K562 (cell line): ENCODE measurements at regions not wholly inside any gene's neighbourhood (a gene's known extent, or its start where the extent isn't known, plus 50 kb on each side); places are given as distances from the start of the nearest gene placed in this dataset.

Experiments
- ATAC-seq: fragments of 200-7000 bp; cut with Tn5 transposase; 3 replicates; pipeline ENCODE4 v1.9.1; 2020; ENCODE audit warnings: moderate library complexity
- BruUV-seq: library from RNA; stranded (reverse); fragments of 400-500 nt; replicated peaks from 2 replicates; lab custom pipeline; 2021; lab: Mats Ljungman, UMichigan
- CTCF ChIA-PET: fragments of 300-600 bp; formaldehyde crosslinking; extraction: SDS; loops from one replicate; lab custom pipeline; 2021; ENCODE audit warnings: low intra/inter-chr PET ratio; lab: Yijun Ruan, JAX
- POLR2A ChIA-PET: fragments of 300-600, 350-650 bp; sonication (Branson Sonifier 250); formaldehyde crosslinking; extraction: SDS; loops from one replicate; lab custom pipeline; 2021; ENCODE audit warnings: antibody characterized with exemption, inconsistent platforms; lab: Yijun Ruan, JAX
- DNase-seq, 4 experiments: peaks; one replicate each; pipeline versions ENCODE4 v3.0.0 to v3.0.0-alpha.2; 2011 to 2018; ENCODE audit warnings: low spot score in 3 of 4, mixed read lengths in 3 of 4; ENCODE audit errors: extremely low read depth in 1 of 4
- FAIRE-seq: peaks from 2 replicates; lab custom pipeline; 2011; peaks lifted over from hg19 to GRCh38; lab: Jason Lieb, UNC
- H2AFZ ChIP-seq: 2 replicates; pipeline ENCODE4 v1.6.0; 2011; ENCODE audit warnings: low read depth, low read length, control low read depth, inconsistent platforms
- H3K27ac ChIP-seq: fragments of 200-600 bp; 3 replicates; pipeline ENCODE4 v1.8.0; 2011; ENCODE audit warnings: low read depth, mild to moderate bottlenecking, control low read depth, inconsistent platforms, low read length, moderate library complexity, mixed read lengths; ENCODE audit errors: extremely low read depth
- H3K27me3 ChIP-seq, 2 experiments: fragments of 300-600 bp in 1 of 2; 2 replicates in 1 of 2; 3 replicates in 1 of 2; pipeline versions ENCODE4 v1.6.0 to v1.8.0; 2011; ENCODE audit warnings: inconsistent platforms in 2 of 2, low read length in 2 of 2, mild to moderate bottlenecking in 1 of 2, mixed read lengths in 1 of 2, moderate library complexity in 1 of 2; ENCODE audit not compliant: control insufficient read depth in 2 of 2, insufficient read depth in 2 of 2
- H3K36me3 ChIP-seq: fragments of 300-600 bp; 3 replicates; pipeline ENCODE4 v1.8.0; 2011; ENCODE audit warnings: mild to moderate bottlenecking, low read length, inconsistent platforms; ENCODE audit not compliant: control insufficient read depth, insufficient read depth
- H3K4me1 ChIP-seq, 2 experiments: fragments of 200-600 bp in 1 of 2; replicated peaks in 1 of 2; 2 replicates in 1 of 2; 3 replicates in 1 of 2; pipeline versions ENCODE4 v1.5.1 to v1.8.0; 2011; ENCODE audit warnings: inconsistent platforms in 2 of 2, low read length in 2 of 2, mild to moderate bottlenecking in 1 of 2, mixed read lengths in 1 of 2, moderate library complexity in 1 of 2; ENCODE audit not compliant: control insufficient read depth in 2 of 2, insufficient read depth in 2 of 2
- H3K4me2 ChIP-seq: 2 replicates; pipeline ENCODE4 v1.6.1; 2011; ENCODE audit warnings: low read length, control low read depth, inconsistent platforms, mixed read lengths; ENCODE audit not compliant: insufficient read depth
- H3K4me3 ChIP-seq: fragments of 200-600 bp; sonication (generic), shearing (Covaris generic); 2 replicates; pipeline ENCODE4 v1.5.1; 2016; ENCODE audit warnings: control low read depth, inconsistent platforms
- H3K79me2 ChIP-seq: fragments of 200-600 bp; 3 replicates; pipeline ENCODE4 v1.8.0; 2011; ENCODE audit warnings: low read length, inconsistent platforms; ENCODE audit not compliant: control insufficient read depth, insufficient read depth
- H3K9ac ChIP-seq, 2 experiments: 2 replicates each; pipeline versions ENCODE4 v1.6.0 to v1.6.1; 2011; ENCODE audit warnings: low read depth in 2 of 2, low read length in 2 of 2, control low read depth in 1 of 2, inconsistent platforms in 1 of 2, mild to moderate bottlenecking in 1 of 2, mixed read lengths in 1 of 2; ENCODE audit not compliant: insufficient read depth in 1 of 2
- H3K9me1 ChIP-seq: one replicate; pipeline ENCODE4 v1.6.0; 2011; ENCODE audit warnings: inconsistent platforms, mild to moderate bottlenecking, low read length, moderate library complexity; ENCODE audit not compliant: control insufficient read depth, insufficient read depth
- H3K9me3 ChIP-seq: replicated peaks from 2 replicates; pipeline ENCODE4 v1.5.1; 2011; ENCODE audit warnings: low read depth, low read length, inconsistent platforms; ENCODE audit not compliant: control insufficient read depth, insufficient read depth
- H4K20me1 ChIP-seq: replicated peaks from 2 replicates; pipeline ENCODE4 v1.6.1; 2011; ENCODE audit warnings: low read length, inconsistent platforms, mixed read lengths; ENCODE audit not compliant: control insufficient read depth, insufficient read depth
- BACH1 ChIP-seq: fragments of 200-800 bp; sonication (Bioruptor generic); IDR thresholded peaks from 2 replicates; pipeline ENCODE4 v1.6.1; 2016; ENCODE audit warnings: missing genetic modification characterization, missing compliant biosample characterization
- BRF1 ChIP-seq: IDR thresholded peaks from 3 replicates; pipeline ENCODE4 v1.6.1; 2011; ENCODE audit warnings: borderline replicate concordance, mild to moderate bottlenecking; ENCODE audit not compliant: insufficient read length; ENCODE audit errors: extremely low read depth
- CTCF ChIP-seq, 3 experiments: IDR thresholded peaks in 2 of 3; conservative IDR thresholded peaks in 1 of 3; 2 replicates each; pipeline ENCODE4 v1.5.1; 2011 to 2012; ENCODE audit warnings: low read length in 3 of 3, mild to moderate bottlenecking in 3 of 3, control low read depth in 2 of 3, improper control_type of control experiment in 1 of 3, inconsistent platforms in 1 of 3, low read depth in 1 of 3, mixed read lengths in 1 of 3, moderate library complexity in 1 of 3; ENCODE audit not compliant: insufficient read depth in 2 of 3
- ELF4 ChIP-seq: fragments of 450-650 bp; formaldehyde crosslinking; IDR thresholded peaks from 2 replicates; pipeline ENCODE4 v1.4.0; 2022; ENCODE audit warnings: missing genetic modification characterization
- FOXP1 ChIP-seq: sonication (generic); formaldehyde crosslinking; IDR thresholded peaks from 2 replicates; pipeline ENCODE4 v1.8.0; 2022; ENCODE audit warnings: mild to moderate bottlenecking, missing genetic modification reagents
- HOXB6 ChIP-seq: fragments of 250-450 bp; sonication (Bioruptor Pico); IDR thresholded peaks from 2 replicates; pipeline ENCODE4 v1.5.1; 2022; ENCODE audit warnings: mild to moderate bottlenecking, borderline replicate concordance
- XRCC5 ChIP-seq: fragments of 200-400 bp; formaldehyde crosslinking; IDR thresholded peaks from 2 replicates; pipeline ENCODE4 v1.6.1; 2017; ENCODE audit warnings: low read depth, mild to moderate bottlenecking, low read length
- ZNF133 ChIP-seq: fragments of 250-450 bp; sonication (Bioruptor Pico); IDR thresholded peaks from 2 replicates; pipeline ENCODE4 v1.4.0; 2020; ENCODE audit warnings: mild to moderate bottlenecking
- ZNF395 ChIP-seq: fragments of 200-800 bp; sonication (Bioruptor generic); IDR thresholded peaks from 2 replicates; pipeline ENCODE4 v1.6.1; 2017; ENCODE audit warnings: missing genetic modification characterization, missing compliant biosample characterization
- ZNF507 ChIP-seq: conservative IDR thresholded peaks from 2 replicates; pipeline ENCODE4 v1.6.1; 2017; ENCODE audit warnings: missing genetic modification characterization, missing compliant biosample characterization
- ZSCAN29 ChIP-seq: fragments of 450-650 bp; IDR thresholded peaks from 2 replicates; pipeline ENCODE4 v1.6.1; 2017
- WGBS: fragments of 100-300 bp; shearing (Covaris generic); methylation state at CpG from one replicate; pipeline ENCODE4 v1.1.6; 2016; ENCODE audit warnings: low coverage, mixed read lengths; ENCODE audit not compliant: insufficient coverage; ENCODE audit errors: missing lambda C conversion rate; 5-methylcytosine and 5-hydroxymethylcytosine counted together
- in situ Hi-C: fragments of 300-500 bp; cut with MboI; formaldehyde crosslinking; loops from 4 replicates; pipeline ENCODE4 v1.15.0; 2018; ENCODE audit warnings: inconsistent platforms, mixed read lengths
- intact Hi-C: fragments of 100-400 bp; cut with micrococcal nuclease; formaldehyde crosslinking; loops from 2 replicates; pipeline ENCODE4 v1.14.2; 2022

GRCh38 chr4:30922625-30923024 is 202.5 kb downstream of the PCDH7 start:
- H3K4me3 ChIP-seq = no peak overlapping the region
- no TSS peak for BruUV-seq
- no peak overlapping the region for H2AFZ ChIP-seq
- DNase-seq = no peak
- no peak for FAIRE-seq
- H3K27ac ChIP-seq = no peak overlapping the region
- no peaks in the 10 kb centered on the region for H3K79me2 ChIP-seq
- H3K9ac ChIP-seq = no peak overlapping the region
- POLR2A ChIA-PET = no interaction called here
- H3K9me1 ChIP-seq = no peaks in the 10 kb centered on the region
- ATAC-seq = no peak
- no peak overlapping the region for H3K4me2 ChIP-seq
- WGBS = 0% methylated on average over 4 of the region's 4 CpGs
- no peaks in the 10 kb centered on the region for H3K27me3 ChIP-seq
- intact Hi-C loops = no loop called here
- CTCF ChIA-PET = no interaction called here
- H3K9me3 ChIP-seq = no peaks in the 10 kb centered on the region
- in situ Hi-C loops = no loop called here
- no peaks in the 10 kb centered on the region for H3K4me1 ChIP-seq
- H3K36me3 ChIP-seq = no peaks in the 10 kb centered on the region
- H4K20me1 ChIP-seq = no peaks in the 10 kb centered on the region
- no peak for TF ChIP-seq ZNF507 (tag)
- no peak for TF ChIP-seq BACH1 (tag)
- TF ChIP-seq ZSCAN29 = no peak
- no peak for TF ChIP-seq HOXB6 (CRISPR knock-in tag)
- no peak for TF ChIP-seq BRF1
- no peak for TF ChIP-seq CTCF (IDR thresholded peaks at IDR 0.05 in 2 of 3, conservative IDR thresholded peaks at IDR 0.05 in 1 of 3; ENCODE audit: insufficient read depth in 2 of 3, low read depth in 1 of 3, low read length in 3 of 3)
- no peak for TF ChIP-seq FOXP1 (CRISPR knock-in tag)
- TF ChIP-seq ZNF133 (CRISPR knock-in tag) = no peak
- TF ChIP-seq XRCC5 = no peak
- TF ChIP-seq ZNF395 (CRISPR knock-in tag) = no peak
- no peak for TF ChIP-seq ELF4 (CRISPR knock-in tag)
